Neural cell (in vitro differentiated cells): ENCODE measurements at regions not wholly inside any gene's neighbourhood (a gene's known extent, or its start where the extent isn't known, plus 50 kb on each side); places are given as distances from the start of the nearest gene placed in this dataset.

Experiments used
- H2AFZ ChIP-seq: fragments of 200-600, 300-800 bp; sonication (generic), shearing (Covaris generic); 2 replicates; pipeline ENCODE4 v1.6.0; 2014; ENCODE audit warnings: low read depth, mild to moderate bottlenecking, antibody characterized with exemption, low read length, moderate library complexity
- H3F3A ChIP-seq: fragments of 200-600 bp; shearing (Covaris generic); 2 replicates; pipeline ENCODE4 v1.6.1; 2016; ENCODE audit warnings: mild to moderate bottlenecking, moderate library complexity, mixed read lengths, antibody characterized with exemption, low read length; ENCODE audit not compliant: insufficient read depth, poor library complexity, severe bottlenecking
- H3K27ac ChIP-seq: fragments of 200-600, 300-800 bp; sonication (generic), shearing (Covaris generic); 2 replicates; pipeline ENCODE4 v1.5.1; 2014; ENCODE audit warnings: mild to moderate bottlenecking, low read length, moderate library complexity
- H3K27me3 ChIP-seq: fragments of 300-800, 200-600 bp; sonication (generic), shearing (Covaris generic); 2 replicates; pipeline ENCODE4 v1.6.0; 2014; ENCODE audit warnings: mild to moderate bottlenecking, low read depth, low read length, moderate library complexity; ENCODE audit not compliant: insufficient read depth
- H3K36me3 ChIP-seq: fragments of 300-800, 200-600 bp; sonication (generic), shearing (Covaris generic); 2 replicates; pipeline ENCODE4 v1.5.1; 2014; ENCODE audit warnings: mild to moderate bottlenecking, antibody characterized with exemption, low read length, moderate library complexity; ENCODE audit not compliant: insufficient read depth
- H3K4me2 ChIP-seq: fragments of 300-800, 200-600 bp; sonication (generic), shearing (Covaris generic); 2 replicates; pipeline ENCODE4 v1.6.0; 2014; ENCODE audit warnings: mild to moderate bottlenecking, low read length
- H3K4me3 ChIP-seq: fragments of 300-800, 200-600 bp; sonication (generic), shearing (Covaris generic); 2 replicates; pipeline ENCODE4 v1.5.1; 2014; ENCODE audit warnings: mild to moderate bottlenecking, low read length, moderate library complexity
- H3K79me2 ChIP-seq: fragments of 200-600 bp; shearing (Covaris generic); replicated peaks from 2 replicates; pipeline ENCODE4 v1.6.0; 2014; ENCODE audit warnings: mild to moderate bottlenecking, low read length, moderate library complexity; ENCODE audit not compliant: insufficient read depth
- H3K9ac ChIP-seq: fragments of 300-800, 200-600 bp; sonication (generic), shearing (Covaris generic); 2 replicates; pipeline ENCODE4 v1.6.1; 2016; ENCODE audit warnings: mild to moderate bottlenecking, low read length, mixed read lengths
- H3K9me2 ChIP-seq: fragments of 200-600 bp; shearing (Covaris generic); 2 replicates; pipeline ENCODE4 v1.6.1; 2016; ENCODE audit warnings: mild to moderate bottlenecking, low read length, mixed read lengths; ENCODE audit not compliant: insufficient read depth
- H3K9me3 ChIP-seq: fragments of 200-600, 300-800 bp; sonication (generic), shearing (Covaris generic); 2 replicates; pipeline ENCODE4 v1.6.1; 2016; ENCODE audit warnings: mild to moderate bottlenecking, mixed run types, low read length, moderate library complexity, mixed read lengths
- H4K20me1 ChIP-seq: fragments of 200-600 bp; shearing (Covaris generic); 2 replicates; pipeline ENCODE4 v1.6.1; 2016; ENCODE audit warnings: mild to moderate bottlenecking, mixed run types; ENCODE audit not compliant: insufficient read depth
- EP300 ChIP-seq: fragments of 450-650 bp; conservative IDR thresholded peaks from 2 replicates; pipeline ENCODE4 v1.6.1; 2014; ENCODE audit warnings: antibody characterized with exemption, mild to moderate bottlenecking, moderate library complexity; ENCODE audit not compliant: poor library complexity, severe bottlenecking
- EZH2 ChIP-seq: fragments of 200-600, 300-800 bp; shearing (Covaris generic), sonication (generic); IDR thresholded peaks from 2 replicates; pipeline ENCODE4 v1.6.1; 2014; ENCODE audit warnings: antibody characterized with exemption, low read length, borderline replicate concordance, mild to moderate bottlenecking; ENCODE audit not compliant: insufficient read depth, poor library complexity, severe bottlenecking
- MXI1 ChIP-seq: fragments of 450-650 bp; conservative IDR thresholded peaks from 2 replicates; pipeline ENCODE4 v1.6.1; 2014; ENCODE audit warnings: antibody characterized with exemption, mild to moderate bottlenecking; ENCODE audit not compliant: poor library complexity, severe bottlenecking
- POLR2AphosphoS5 ChIP-seq: IDR thresholded peaks from 2 replicates; pipeline ENCODE4 v1.6.1; 2012
- RAD21 ChIP-seq: fragments of 450-650 bp; conservative IDR thresholded peaks from 2 replicates; pipeline ENCODE4 v1.6.1; 2014; ENCODE audit warnings: antibody characterized with exemption, mild to moderate bottlenecking, moderate library complexity
- REST ChIP-seq: IDR thresholded peaks from 2 replicates; pipeline ENCODE4 v1.6.1; 2012; ENCODE audit warnings: borderline replicate concordance
- SMC3 ChIP-seq: fragments of 450-650 bp; conservative IDR thresholded peaks from 2 replicates; pipeline ENCODE4 v1.6.1; 2014; ENCODE audit warnings: antibody characterized with exemption, mild to moderate bottlenecking, moderate library complexity; ENCODE audit not compliant: poor library complexity
- TAF1 ChIP-seq: IDR thresholded peaks from 2 replicates; pipeline ENCODE4 v1.6.1; 2012; ENCODE audit warnings: low read depth
- TF ChIP-seq, protein P1 (sequence below): fragments of 450-650 bp; IDR thresholded peaks from 2 replicates; pipeline ENCODE4 v1.5.1; 2014; ENCODE audit warnings: antibody characterized with exemption, mild to moderate bottlenecking, moderate library complexity; ENCODE audit not compliant: poor library complexity, severe bottlenecking

DNA sequence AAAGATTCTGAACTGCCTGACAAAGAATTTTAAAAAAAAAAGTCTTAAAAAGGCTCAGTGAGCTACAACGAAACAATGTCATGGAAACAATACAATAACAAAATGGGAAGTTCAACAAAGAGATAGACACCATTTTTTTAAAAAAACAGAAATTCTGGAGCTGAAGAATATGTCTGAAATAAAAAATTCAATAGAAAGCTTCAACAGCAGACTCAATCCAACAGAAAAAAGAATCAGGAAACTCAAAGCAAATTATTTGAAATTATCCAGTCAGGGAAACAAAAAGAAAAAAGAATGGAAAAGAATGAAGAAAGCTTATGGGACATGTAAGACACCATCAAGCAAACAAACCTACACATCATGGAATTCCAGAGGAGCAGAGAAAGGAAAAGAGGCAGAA, 118.5 kb upstream of the LGR5 start:
- no peak overlapping the region for H3K4me3 ChIP-seq
- H3K27me3 ChIP-seq: no peaks in the 10 kb centered on the region
- H3K79me2 ChIP-seq: no peaks in the 10 kb centered on the region
- no peak overlapping the region for H2AFZ ChIP-seq
- H3K9ac ChIP-seq: no peak overlapping the region
- no peaks in the 10 kb centered on the region for H3K36me3 ChIP-seq
- H3K4me2 ChIP-seq: no peak overlapping the region
- TF ChIP-seq, protein P1, sequence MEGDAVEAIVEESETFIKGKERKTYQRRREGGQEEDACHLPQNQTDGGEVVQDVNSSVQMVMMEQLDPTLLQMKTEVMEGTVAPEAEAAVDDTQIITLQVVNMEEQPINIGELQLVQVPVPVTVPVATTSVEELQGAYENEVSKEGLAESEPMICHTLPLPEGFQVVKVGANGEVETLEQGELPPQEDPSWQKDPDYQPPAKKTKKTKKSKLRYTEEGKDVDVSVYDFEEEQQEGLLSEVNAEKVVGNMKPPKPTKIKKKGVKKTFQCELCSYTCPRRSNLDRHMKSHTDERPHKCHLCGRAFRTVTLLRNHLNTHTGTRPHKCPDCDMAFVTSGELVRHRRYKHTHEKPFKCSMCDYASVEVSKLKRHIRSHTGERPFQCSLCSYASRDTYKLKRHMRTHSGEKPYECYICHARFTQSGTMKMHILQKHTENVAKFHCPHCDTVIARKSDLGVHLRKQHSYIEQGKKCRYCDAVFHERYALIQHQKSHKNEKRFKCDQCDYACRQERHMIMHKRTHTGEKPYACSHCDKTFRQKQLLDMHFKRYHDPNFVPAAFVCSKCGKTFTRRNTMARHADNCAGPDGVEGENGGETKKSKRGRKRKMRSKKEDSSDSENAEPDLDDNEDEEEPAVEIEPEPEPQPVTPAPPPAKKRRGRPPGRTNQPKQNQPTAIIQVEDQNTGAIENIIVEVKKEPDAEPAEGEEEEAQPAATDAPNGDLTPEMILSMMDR: no peak
- TF ChIP-seq TAF1 (no peak), EZH2 (no peak), POLR2AphosphoS5 (no peak), REST (no peak), SMC3 (no peak)
- H3F3A ChIP-seq: no peaks in the 10 kb centered on the region
- no peak overlapping the region for H3K27ac ChIP-seq
- peaks cover 18% of the 10 kb centered on the region for H3K9me3 ChIP-seq
- no peaks in the 10 kb centered on the region for H3K9me2 ChIP-seq
- no peaks in the 10 kb centered on the region for H4K20me1 ChIP-seq

GRCh38 chr12:71315328-71315985, 124.1 kb upstream of the LGR5 start:
- Histone ChIP-seq H3K9ac (no peak overlapping the region), H3K4me2 (no peak overlapping the region), H3K27ac (no peak overlapping the region), H3F3A (no peaks in the 10 kb centered on the region), H3K4me3 (no peak overlapping the region), H3K9me3 (peaks cover 3% of the 10 kb centered on the region), H3K27me3 (no peaks in the 10 kb centered on the region), H2AFZ (no peak overlapping the region), H4K20me1 (no peaks in the 10 kb centered on the region), H3K36me3 (no peaks in the 10 kb centered on the region), H3K9me2 (no peaks in the 10 kb centered on the region), H3K79me2 (no peaks in the 10 kb centered on the region)
- TF ChIP-seq EP300 (no peak), MXI1 (no peak), POLR2AphosphoS5 (no peak), SMC3 (no peak), RAD21 (no peak), EZH2 (no peak), TAF1 (no peak), REST (no peak)
- TF ChIP-seq, protein P1: no peak
